HG03439 (cell line): ENCODE measurements at regions not wholly inside any gene's neighbourhood (a gene's known extent, or its start where the extent isn't known, plus 50 kb on each side); places are given as distances from the start of the nearest gene placed in this dataset.
"Not testable (repeated sequence)": the region's sequence is repeated elsewhere in the genome, so short reads cannot be mapped to it uniquely, and the experiment has no call there.

Experiments used
- ATAC-seq: cut with Tn5 transposase; IDR thresholded peaks from one replicate; pipeline ENCODE4 v1.9.1; 2021; ENCODE audit warnings: mild to moderate bottlenecking, moderate library complexity; ENCODE audit not compliant: unreplicated experiment

DNA sequence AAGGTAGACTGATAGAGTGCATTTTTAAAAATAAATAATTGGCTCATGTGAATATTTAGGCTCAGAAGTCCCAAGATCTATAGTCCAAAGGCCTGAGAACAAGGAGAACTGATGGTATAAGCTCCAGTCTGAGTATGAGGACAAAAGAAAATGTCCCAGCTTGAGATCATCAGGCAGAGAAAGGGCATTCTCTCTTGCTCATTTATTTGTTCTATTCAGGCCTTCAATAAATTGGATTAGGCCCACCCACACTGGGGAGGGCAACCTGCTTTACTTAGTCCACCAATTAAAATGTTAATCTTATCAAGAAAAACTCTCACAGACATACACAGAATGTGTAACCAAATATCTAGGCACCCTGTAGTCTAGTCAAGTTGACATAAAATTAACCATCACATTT, 644.4 kb upstream of the MDGA2 start:
- no peak for ATAC-seq

GRCh38 chr14:48304729-48305128, 629.3 kb upstream of the MDGA2 start:
- ATAC-seq: no peak

DNA sequence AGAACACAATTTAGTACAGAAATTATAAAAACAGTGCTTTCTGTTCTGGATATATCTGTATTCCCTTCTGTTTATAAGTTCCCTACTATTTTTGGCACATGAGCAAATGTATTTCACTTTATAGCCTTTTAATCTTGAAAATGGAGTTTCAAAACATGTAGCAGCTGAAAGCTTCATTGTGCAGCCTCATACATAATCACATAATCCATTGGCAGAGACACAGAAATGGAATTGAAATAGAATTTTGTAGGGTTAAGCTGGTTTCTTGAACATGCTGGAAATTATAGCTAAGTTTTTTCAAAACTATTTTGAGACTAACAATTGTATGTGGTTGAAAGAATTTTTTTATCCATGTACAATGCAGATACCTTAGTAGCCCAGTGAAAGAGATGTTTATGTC, 614.3 kb upstream of the MDGA2 start:
- no peak for ATAC-seq

GRCh38 chr14:48285217-48285616, 609.8 kb upstream of the MDGA2 start:
- ATAC-seq: not testable (repeated sequence)

- ATAC-seq: no peak
Observed at GRCh38 chr14:48275301-48275700, 599.9 kb upstream of the MDGA2 start.

GRCh38 chr14:48274826-48275225, 599.4 kb upstream of the MDGA2 start:
- ATAC-seq: no peak

DNA sequence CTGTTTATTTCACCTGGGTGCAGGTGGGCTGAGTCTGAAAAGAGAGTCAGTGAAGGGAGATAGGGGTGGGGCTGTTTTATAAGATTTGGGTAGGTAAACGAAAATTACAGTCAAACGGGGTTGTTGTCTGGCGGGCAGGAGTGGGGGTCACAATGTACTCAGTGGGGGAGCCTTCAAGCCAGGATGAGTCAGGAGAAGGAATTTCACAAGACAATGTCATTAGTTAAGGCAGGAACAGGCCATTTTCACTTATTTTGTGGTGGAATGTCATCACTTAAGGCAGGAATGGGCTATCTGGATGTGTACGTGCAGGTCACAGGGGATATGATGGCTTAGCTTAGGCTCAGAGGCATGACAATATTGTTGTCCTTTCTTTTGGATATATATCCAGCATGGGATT, 592.5 kb upstream of the MDGA2 start:
- ATAC-seq: not testable (repeated sequence)

GRCh38 chr14:48266201-48266600, 590.8 kb upstream of the MDGA2 start:
- ATAC-seq: not testable (repeated sequence)

- no peak for ATAC-seq
Observed at GRCh38 chr14:48261436-48261835, 586.0 kb upstream of the MDGA2 start.

DNA sequence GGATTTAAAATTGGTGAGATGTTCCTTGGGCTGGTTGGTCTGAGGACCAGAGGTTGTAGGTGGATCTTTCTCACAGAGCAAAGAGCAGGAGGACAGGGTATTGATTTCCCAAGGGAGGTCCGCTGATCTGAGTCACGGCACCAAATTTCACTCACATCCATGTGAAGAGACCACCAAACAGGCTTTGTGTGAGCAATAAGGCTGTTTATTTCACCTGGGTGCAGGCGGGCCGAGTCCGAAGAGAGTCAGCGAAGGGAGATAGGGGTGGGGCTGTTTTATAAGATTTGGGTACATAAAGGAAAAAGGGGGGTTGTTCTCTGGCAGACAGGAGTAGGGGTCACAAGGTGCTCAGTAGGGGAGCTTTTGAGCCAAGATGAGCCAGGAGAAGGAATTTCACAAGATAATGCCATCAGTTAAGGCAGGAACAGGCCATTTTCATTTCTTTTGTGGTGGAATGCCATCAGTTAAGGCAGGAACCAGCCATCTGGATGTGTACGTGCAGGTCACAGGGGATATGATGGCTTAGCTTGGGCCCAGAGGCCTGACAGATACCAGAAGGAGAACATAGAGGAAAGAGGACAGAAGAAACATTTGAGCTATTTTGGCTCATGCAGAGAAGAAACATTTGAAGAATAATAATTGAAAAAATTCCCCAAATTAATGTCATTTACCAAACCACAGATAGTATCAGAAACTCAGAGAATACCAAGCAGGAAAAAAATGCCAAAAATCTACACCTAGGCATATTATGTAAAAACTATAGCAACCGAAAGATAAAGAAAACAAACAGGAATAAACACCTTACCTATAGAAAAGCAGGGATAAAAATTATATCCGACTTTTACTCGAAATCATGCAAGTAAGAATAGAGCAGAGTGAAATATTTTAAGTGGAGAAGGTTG, 585.2 kb upstream of the MDGA2 start:
- ATAC-seq: not testable (repeated sequence)

DNA sequence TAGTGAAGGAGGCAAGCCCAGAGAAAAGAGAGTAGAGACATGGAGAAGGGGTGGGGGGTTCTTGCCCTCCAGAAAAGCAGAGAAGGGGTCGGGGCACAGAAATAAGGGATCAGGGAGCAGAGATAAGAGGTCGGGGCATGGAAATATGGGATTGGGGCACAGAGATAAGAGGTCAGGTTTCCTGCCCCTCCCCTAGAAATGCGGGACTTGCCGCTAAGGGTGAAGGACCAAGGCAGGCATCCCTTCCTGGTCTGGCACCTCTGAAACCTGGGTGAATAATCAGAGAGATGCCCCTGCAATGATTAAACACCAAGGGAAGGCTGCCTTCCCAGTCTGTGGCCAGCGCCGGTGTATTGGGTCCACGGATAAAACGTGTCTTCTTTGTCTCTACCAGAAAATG, 584.5 kb upstream of the MDGA2 start:
- ATAC-seq: not testable (repeated sequence)

DNA sequence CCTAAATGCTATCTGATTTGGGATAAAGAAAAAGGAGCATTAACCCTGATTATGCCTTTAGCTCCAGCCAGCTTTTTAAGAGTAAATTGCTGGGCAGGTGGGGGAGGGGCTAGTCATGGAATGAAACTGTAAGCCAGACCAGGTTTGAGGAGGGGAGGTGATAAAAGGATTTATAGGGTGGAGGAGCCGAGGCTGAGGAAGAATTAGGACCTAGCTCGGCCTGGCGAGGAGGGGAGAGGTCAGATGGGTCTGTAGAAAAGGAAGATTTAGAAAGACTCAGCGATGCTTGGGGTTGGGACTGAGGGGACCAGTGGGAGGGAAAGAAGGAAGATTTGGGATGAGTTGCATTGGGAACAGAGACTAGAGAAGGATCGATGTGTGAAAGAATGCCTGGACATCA, 583.8 kb upstream of the MDGA2 start:
- ATAC-seq: not testable (repeated sequence)

DNA sequence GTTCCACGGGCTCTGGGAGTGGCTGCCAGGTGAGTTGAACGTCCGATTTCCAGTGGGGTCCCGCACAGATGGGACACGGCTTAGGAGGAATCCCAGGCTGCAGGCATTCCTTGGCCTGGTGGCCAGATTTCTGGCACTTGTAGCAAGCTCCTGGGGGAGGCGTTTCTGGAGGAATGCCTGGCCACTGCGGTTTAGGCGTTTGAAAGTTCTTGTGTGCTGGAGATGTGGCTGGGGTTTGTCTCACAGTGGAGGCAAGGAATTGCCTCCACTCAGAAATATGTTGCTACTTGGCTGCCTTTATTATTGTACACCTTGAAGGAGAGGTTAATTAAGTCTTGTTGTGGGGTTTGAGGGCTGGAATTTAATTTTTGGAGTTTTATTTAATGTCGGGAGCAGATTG, 583.3 kb upstream of the MDGA2 start:
- ATAC-seq: not testable (repeated sequence)

- ATAC-seq: no peak
Observed at GRCh38 chr14:48253020-48253419, 577.6 kb upstream of the MDGA2 start.

DNA sequence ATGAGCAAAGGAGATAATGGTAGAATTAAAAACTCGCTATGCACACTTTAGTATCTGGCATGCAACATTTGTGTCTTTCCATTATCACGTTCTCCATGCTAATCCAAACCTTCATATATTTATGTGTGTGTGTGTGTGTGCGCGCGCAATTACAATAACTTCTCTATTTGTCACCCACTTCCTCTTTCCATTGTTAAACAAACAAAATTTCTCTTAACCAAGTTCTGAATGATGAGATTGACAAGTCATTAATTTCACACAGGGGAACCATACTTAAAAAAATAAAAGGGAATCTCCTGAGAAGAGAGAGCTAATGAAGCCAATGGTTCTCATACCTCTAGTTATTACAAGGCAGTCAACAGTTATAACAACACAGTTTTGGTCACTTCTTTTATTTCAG, 575.9 kb upstream of the MDGA2 start:
- no peak for ATAC-seq

- no peak for ATAC-seq
Observed at GRCh38 chr14:48250575-48250974, 575.2 kb upstream of the MDGA2 start.

DNA sequence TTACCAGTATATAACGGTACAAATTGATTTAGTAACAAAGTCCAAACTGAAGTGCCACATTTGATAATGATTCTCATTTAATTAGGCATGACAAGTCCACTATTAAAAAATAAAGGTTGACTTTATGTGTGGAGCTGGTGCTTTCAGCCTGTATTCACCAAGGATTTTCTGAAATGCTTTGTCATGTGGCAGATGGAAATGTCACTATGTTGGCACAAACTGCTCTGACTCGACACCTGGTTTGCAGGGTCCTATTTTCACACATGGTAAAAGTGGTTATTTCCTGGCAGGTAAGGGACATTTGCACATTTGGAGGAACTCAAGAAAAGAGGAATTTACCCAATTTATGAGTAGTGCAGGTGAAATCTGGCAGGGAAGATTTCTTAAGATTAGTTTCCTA, 572.6 kb upstream of the MDGA2 start:
- no peak for ATAC-seq

GRCh38 chr14:48243900-48244299, 568.5 kb upstream of the MDGA2 start:
- no peak for ATAC-seq

DNA sequence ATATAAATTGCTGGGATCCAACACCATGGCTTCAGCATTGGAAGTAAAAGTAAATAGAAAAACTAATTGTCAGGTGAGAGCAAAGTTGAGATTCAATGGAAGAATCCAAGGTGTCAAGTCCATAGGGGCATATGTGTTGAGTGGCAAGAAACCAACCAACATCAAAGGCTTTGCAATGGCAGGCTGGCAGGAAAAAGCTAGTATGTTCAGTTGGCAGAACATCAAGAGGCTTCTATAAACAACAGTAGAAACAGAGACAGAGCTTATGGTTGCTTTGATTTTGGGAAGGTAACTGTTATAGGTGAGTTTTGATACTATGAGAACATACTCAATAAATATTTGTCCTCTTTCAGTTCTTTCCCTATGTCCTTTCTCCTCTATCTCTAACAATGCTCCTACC, 553.7 kb upstream of the MDGA2 start:
- ATAC-seq: no peak

DNA sequence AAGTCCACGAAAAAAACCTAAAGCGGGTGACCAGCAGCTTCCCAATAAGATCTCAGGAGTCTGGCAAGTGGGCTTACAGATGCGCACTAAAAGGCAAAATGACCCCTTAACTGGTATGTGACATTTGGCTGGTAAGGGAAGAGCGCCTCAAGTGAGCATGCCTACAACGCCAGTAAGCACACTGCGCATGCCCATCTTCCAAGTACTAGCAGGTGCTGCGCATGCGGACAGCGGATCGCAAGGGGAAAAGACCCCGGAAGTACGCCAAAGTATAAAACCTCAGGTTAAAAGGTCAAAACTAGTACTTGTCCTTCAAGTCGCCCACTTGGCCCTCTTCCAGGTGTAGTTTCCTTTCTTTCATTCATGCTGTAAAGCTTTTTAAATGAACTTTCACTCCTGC, 518.5 kb upstream of the MDGA2 start:
- no peak for ATAC-seq

- ATAC-seq: not testable (repeated sequence)
Observed at GRCh38 chr14:48149624-48150023, 474.2 kb upstream of the MDGA2 start.

- ATAC-seq: no peak
Observed at GRCh38 chr14:48140804-48141203, 465.4 kb upstream of the MDGA2 start.

- no peak for ATAC-seq
Observed at GRCh38 chr14:48129472-48129871, 454.1 kb upstream of the MDGA2 start.
